GM03348 (cell line): ENCODE measurements at regions not wholly inside any gene's neighbourhood (a gene's known extent, or its start where the extent isn't known, plus 50 kb on each side); places are given as distances from the start of the nearest gene placed in this dataset.
A peak's percentile ranks its signal among the peaks of the same experiment; 100 is the strongest.

ENCODE experiments used
- DNase-seq: peaks from one replicate; pipeline ENCODE4 v3.0.0; 2012; ENCODE audit warnings: low spot score

- no peak for DNase-seq
These were observed 204.8 kb upstream of the FGGY start for GRCh38 chr1:59092126-59092525.

GRCh38 chr1:59094001-59094400 is 202.9 kb upstream of the FGGY start:
- no peak for DNase-seq

- no peak for DNase-seq
These were observed 200.4 kb upstream of the FGGY start for GRCh38 chr1:59096501-59096900.

- DNase-seq: no peak
These were observed 198.2 kb upstream of the FGGY start for GRCh38 chr1:59098655-59099054.

GRCh38 chr1:59100708-59101374 is 196.1 kb upstream of the FGGY start:
- peak; percentile 51 for DNase-seq

GRCh38 chr1:59101518-59101917 is 195.4 kb upstream of the FGGY start:
- DNase-seq: no peak

GRCh38 chr1:59103457-59103856 is 193.4 kb upstream of the FGGY start:
- DNase-seq: no peak

- no peak for DNase-seq
These were observed 192.6 kb upstream of the FGGY start for GRCh38 chr1:59104191-59104760.

- DNase-seq: no peak
These were observed 191.1 kb upstream of the FGGY start for GRCh38 chr1:59105548-59106507.

GRCh38 chr1:59107516-59107915 is 189.4 kb upstream of the FGGY start:
- DNase-seq: peak; percentile 18

- no peak for DNase-seq
These were observed 189.0 kb upstream of the FGGY start for GRCh38 chr1:59107916-59108315.

GRCh38 chr1:59108481-59109317 is 188.2 kb upstream of the FGGY start:
- no peak for DNase-seq

GRCh38 chr1:59110271-59110670 is 186.6 kb upstream of the FGGY start:
- DNase-seq: no peak

- DNase-seq: no peak
These were observed 182.9 kb upstream of the FGGY start for GRCh38 chr1:59113876-59114457.

GRCh38 chr1:59115865-59116264 is 181.0 kb upstream of the FGGY start:
- no peak for DNase-seq

- DNase-seq: peak; percentile 75
These were observed 179.9 kb upstream of the FGGY start for GRCh38 chr1:59116920-59117542.

GRCh38 chr1:59122527-59122926 is 174.4 kb upstream of the FGGY start:
- no peak for DNase-seq

- DNase-seq: no peak
These were observed 173.7 kb upstream of the FGGY start for GRCh38 chr1:59123081-59123681.

- peak; percentile 24 for DNase-seq
These were observed 172.7 kb upstream of the FGGY start for GRCh38 chr1:59124166-59124565.

GRCh38 chr1:59125154-59125553 is 171.7 kb upstream of the FGGY start:
- DNase-seq: no peak
